ENCODE measurements at regions not wholly inside any gene's neighbourhood (a gene's known extent, or its start where the extent isn't known, plus 50 kb on each side); places are given as distances from the start of the nearest gene placed in this dataset.

DNA sequence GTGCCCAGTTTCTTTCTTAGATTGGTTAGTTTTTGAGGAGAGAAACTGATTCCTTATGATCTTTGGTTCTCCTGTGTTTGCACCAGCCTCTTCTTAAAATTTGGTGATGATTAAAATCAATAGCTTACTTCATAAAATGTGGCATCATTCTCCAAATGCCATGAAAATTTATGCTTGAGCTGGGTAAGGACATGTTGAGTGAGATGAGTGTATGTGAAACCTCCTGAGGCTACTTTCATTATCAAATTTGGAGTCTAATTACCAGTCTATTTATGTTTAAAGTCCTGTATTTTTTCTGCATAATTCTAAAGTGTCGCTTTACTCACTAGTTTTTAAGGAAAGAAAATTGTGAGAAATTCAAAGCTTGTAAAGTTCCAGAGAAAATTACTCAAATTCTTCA is 102.1 kb downstream of the DIPK2A start:
- no peaks in the 10 kb centered on the region for H3K9me2 ChIP-seq (ENCODE audit: insufficient read depth, low read length)
- no peaks in the 10 kb centered on the region for H3K79me2 ChIP-seq (replicated peaks; ENCODE audit: insufficient read depth, low read length)
- TF ChIP-seq POLR2AphosphoS5 (IDR thresholded peaks at IDR 0.05): no peak
- no peak for TF ChIP-seq TAF1 (IDR thresholded peaks at IDR 0.05; ENCODE audit: low read depth)
- TF ChIP-seq RAD21 (conservative IDR thresholded peaks at IDR 0.05): no peak
- no peak for TF ChIP-seq SMC3 (conservative IDR thresholded peaks at IDR 0.05; ENCODE audit: poor library complexity)
- TF ChIP-seq, protein P1, sequence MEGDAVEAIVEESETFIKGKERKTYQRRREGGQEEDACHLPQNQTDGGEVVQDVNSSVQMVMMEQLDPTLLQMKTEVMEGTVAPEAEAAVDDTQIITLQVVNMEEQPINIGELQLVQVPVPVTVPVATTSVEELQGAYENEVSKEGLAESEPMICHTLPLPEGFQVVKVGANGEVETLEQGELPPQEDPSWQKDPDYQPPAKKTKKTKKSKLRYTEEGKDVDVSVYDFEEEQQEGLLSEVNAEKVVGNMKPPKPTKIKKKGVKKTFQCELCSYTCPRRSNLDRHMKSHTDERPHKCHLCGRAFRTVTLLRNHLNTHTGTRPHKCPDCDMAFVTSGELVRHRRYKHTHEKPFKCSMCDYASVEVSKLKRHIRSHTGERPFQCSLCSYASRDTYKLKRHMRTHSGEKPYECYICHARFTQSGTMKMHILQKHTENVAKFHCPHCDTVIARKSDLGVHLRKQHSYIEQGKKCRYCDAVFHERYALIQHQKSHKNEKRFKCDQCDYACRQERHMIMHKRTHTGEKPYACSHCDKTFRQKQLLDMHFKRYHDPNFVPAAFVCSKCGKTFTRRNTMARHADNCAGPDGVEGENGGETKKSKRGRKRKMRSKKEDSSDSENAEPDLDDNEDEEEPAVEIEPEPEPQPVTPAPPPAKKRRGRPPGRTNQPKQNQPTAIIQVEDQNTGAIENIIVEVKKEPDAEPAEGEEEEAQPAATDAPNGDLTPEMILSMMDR (IDR thresholded peaks at IDR 0.05; ENCODE audit: poor library complexity, severe bottlenecking): no peak
- no peak for TF ChIP-seq EP300 (conservative IDR thresholded peaks at IDR 0.05; ENCODE audit: poor library complexity, severe bottlenecking)
- H3K9me3 ChIP-seq (ENCODE audit: low read length): no peaks in the 10 kb centered on the region
- H3K4me2 ChIP-seq (ENCODE audit: low read length): no peak overlapping the region
- no peaks in the 10 kb centered on the region for H3K36me3 ChIP-seq (ENCODE audit: insufficient read depth, low read length)
- H3K4me3 ChIP-seq (ENCODE audit: low read length): no peak overlapping the region
- H3K27ac ChIP-seq (ENCODE audit: low read length): no peak overlapping the region
- H2AFZ ChIP-seq (ENCODE audit: low read depth, low read length): no peak overlapping the region
- H3K9ac ChIP-seq (ENCODE audit: low read length): no peak overlapping the region
- no peaks in the 10 kb centered on the region for H4K20me1 ChIP-seq (ENCODE audit: insufficient read depth)
- no peaks in the 10 kb centered on the region for H3K27me3 ChIP-seq (ENCODE audit: insufficient read depth, low read depth, low read length)
- H3F3A ChIP-seq (ENCODE audit: insufficient read depth, low read length, poor library complexity, severe bottlenecking): no peaks in the 10 kb centered on the region

DNA sequence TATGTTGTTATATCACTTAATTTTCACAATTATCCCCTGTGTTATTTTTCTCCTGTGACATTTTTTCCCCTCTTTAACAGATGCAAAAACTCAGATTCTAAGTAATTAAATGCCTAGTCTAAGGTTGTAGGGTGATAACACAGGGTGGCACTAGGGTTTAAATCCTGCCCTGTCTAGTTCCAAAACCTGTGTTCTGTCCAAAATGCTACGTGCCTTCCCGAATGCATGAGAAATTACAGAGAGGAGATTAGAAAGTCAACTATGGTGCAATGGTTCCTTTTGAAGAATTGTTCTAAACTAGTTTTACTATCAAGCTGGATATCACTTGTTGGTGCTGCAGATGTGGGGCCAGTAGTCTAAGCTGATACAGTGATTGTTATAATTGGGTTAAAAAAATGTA is 108.0 kb downstream of the DIPK2A start:
- Histone ChIP-seq H3K9me3 (ENCODE audit: low read length) (no peaks in the 10 kb centered on the region), H2AFZ (ENCODE audit: low read depth, low read length) (no peak overlapping the region), H3K4me3 (ENCODE audit: low read length) (no peak overlapping the region), H3K9me2 (ENCODE audit: insufficient read depth, low read length) (no peaks in the 10 kb centered on the region), H3K27ac (ENCODE audit: low read length) (no peak overlapping the region), H3K9ac (ENCODE audit: low read length) (no peak overlapping the region), H3F3A (ENCODE audit: insufficient read depth, low read length, poor library complexity, severe bottlenecking) (no peaks in the 10 kb centered on the region), H4K20me1 (ENCODE audit: insufficient read depth) (no peaks in the 10 kb centered on the region), H3K4me2 (ENCODE audit: low read length) (no peak overlapping the region), H3K27me3 (ENCODE audit: insufficient read depth, low read depth, low read length) (no peaks in the 10 kb centered on the region), H3K36me3 (ENCODE audit: insufficient read depth, low read length) (no peaks in the 10 kb centered on the region), H3K79me2 (replicated peaks; ENCODE audit: insufficient read depth, low read length) (no peaks in the 10 kb centered on the region)
- TF ChIP-seq, protein P1 (IDR thresholded peaks at IDR 0.05; ENCODE audit: poor library complexity, severe bottlenecking): no peak
- no peak for TF ChIP-seq RAD21 (conservative IDR thresholded peaks at IDR 0.05)
- TF ChIP-seq MXI1 (conservative IDR thresholded peaks at IDR 0.05; ENCODE audit: poor library complexity, severe bottlenecking): no peak
- no peak for TF ChIP-seq TAF1 (IDR thresholded peaks at IDR 0.05; ENCODE audit: low read depth)
- TF ChIP-seq SMC3 (conservative IDR thresholded peaks at IDR 0.05; ENCODE audit: poor library complexity): no peak
- TF ChIP-seq EP300 (conservative IDR thresholded peaks at IDR 0.05; ENCODE audit: poor library complexity, severe bottlenecking): no peak
- TF ChIP-seq REST (IDR thresholded peaks at IDR 0.05; ENCODE audit: borderline replicate concordance): no peak
- no peak for TF ChIP-seq EZH2 (IDR thresholded peaks at IDR 0.05; ENCODE audit: borderline replicate concordance, insufficient read depth, low read length, poor library complexity, severe bottlenecking)
- TF ChIP-seq POLR2AphosphoS5 (IDR thresholded peaks at IDR 0.05): no peak
